ENCODE measurements at regions not wholly inside any gene's neighbourhood (a gene's known extent, or its start where the extent isn't known, plus 50 kb on each side); places are given as distances from the start of the nearest gene placed in this dataset.

DNA sequence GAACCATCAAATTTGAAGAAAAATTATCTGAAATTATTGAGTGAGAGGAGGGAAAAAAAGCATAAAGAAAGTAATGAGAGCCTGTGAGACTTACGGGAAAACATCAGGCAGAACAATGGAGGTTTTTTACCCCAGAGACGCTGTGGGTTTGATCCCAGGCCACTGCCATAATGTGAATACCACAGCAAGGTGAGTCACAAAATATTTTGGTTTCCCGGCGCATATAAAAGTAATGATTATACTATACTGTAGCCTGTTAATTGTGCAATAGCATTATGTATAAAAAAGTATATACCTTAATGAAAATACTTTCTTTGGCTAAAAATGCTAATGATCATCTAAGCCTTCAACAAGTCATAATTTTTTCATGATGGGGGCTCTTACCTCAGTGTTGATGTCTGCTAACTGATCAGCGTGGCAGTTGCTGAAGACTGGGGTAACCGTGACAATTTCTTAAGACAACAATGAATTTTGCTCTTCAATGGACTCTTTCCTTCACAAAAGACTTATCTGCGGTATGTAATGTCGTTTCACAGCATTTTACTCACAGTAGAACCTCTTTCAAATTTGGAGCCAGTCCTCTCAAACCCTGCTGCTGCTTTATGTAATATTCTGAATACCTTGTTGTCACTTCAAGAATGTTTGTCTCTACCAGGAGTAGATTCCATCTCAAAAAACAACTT is 97.0 kb upstream of the FAM20C start:
- H3K4me1 ChIP-seq (ENCODE audit: insufficient read depth, insufficient read length): peaks cover 25% of the 10 kb centered on the region
- TF ChIP-seq SUZ12 (IDR thresholded peaks at IDR 0.05; ENCODE audit: extremely low read depth, insufficient read depth, insufficient read length) (no peak), YY1 (IDR thresholded peaks at IDR 0.05; ENCODE audit: insufficient read depth, insufficient read length) (no peak), ZNF274 (IDR thresholded peaks at IDR 0.05; ENCODE audit: low read depth, low read length) (no peak)

DNA sequence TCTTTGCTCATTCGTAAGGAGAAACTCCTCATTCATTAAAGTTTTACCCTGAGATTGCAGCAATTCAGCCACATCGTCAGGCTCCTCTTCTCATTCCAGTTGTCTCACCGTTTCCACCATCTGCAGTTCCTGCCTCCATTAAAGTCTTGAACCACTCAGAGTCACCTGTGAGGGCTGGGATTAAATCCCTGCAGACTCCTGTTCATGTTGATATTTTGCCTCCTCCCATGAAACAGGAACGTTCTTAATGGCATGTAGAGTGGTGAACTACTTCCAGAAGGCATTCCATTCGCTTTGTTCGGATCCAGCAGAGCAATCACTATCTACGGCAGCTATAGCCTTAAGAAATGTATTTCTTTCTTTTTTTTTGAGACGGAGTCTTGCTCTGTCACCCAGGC is 96.5 kb upstream of the FAM20C start:
- H3K36me3 ChIP-seq (ENCODE audit: insufficient read depth, insufficient read length, low read length): no peaks in the 10 kb centered on the region
- no peak for DNase-seq (ENCODE audit: low read depth, low spot score)
- H3K4me3 ChIP-seq (ENCODE audit: insufficient read length, low read depth): no peak overlapping the region
- peaks cover 19% of the 10 kb centered on the region for H3K4me1 ChIP-seq (ENCODE audit: insufficient read depth, insufficient read length)
- no peak for TF ChIP-seq YY1 (IDR thresholded peaks at IDR 0.05; ENCODE audit: insufficient read depth, insufficient read length)
- no peak for TF ChIP-seq SUZ12 (IDR thresholded peaks at IDR 0.05; ENCODE audit: extremely low read depth, insufficient read depth, insufficient read length)
- no peak for TF ChIP-seq ZNF274 (IDR thresholded peaks at IDR 0.05; ENCODE audit: low read depth, low read length)
- peaks cover 23% of the 10 kb centered on the region for H3K9me3 ChIP-seq (ENCODE audit: insufficient read depth, low read length)
- H3K9ac ChIP-seq (ENCODE audit: insufficient read length, low read depth): no peak overlapping the region
- H3K27me3 ChIP-seq (ENCODE audit: insufficient read depth, insufficient read length): no peaks in the 10 kb centered on the region

More for the DNA sequence above, 97.0 kb upstream of the FAM20C start:
- Histone ChIP-seq H3K9ac (ENCODE audit: insufficient read length, low read depth) (no peak overlapping the region), H3K36me3 (ENCODE audit: insufficient read depth, insufficient read length, low read length) (no peaks in the 10 kb centered on the region), H3K4me3 (ENCODE audit: insufficient read length, low read depth) (no peak overlapping the region), H3K27me3 (ENCODE audit: insufficient read depth, insufficient read length) (no peaks in the 10 kb centered on the region), H3K9me3 (ENCODE audit: insufficient read depth, low read length) (peaks cover 23% of the 10 kb centered on the region)
- no peak for DNase-seq (ENCODE audit: low read depth, low spot score)

DNA sequence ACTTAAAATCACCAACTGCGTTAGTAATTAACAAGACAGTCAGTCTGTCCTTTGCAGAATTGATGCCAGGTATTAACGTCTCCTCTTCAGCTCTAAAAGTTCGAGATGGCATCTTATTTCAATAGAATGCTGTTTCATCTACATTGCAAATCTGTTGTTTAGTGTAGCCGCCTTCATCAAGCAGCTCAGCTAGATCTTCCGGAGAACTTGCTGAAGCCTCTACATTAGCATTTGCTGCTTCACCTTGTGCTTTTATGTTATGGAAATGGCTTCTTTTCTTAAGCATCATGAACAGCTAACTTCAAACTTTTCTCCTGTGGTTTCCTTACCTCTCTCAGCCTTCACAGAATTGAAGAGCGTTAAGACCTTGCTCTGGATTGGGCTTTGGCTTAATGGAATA is 95.5 kb upstream of the FAM20C start:
- DNase-seq (ENCODE audit: low read depth, low spot score): peak; percentile 90
- Histone ChIP-seq H3K9ac (ENCODE audit: insufficient read length, low read depth) (no peak overlapping the region), H3K9me3 (ENCODE audit: insufficient read depth, low read length) (peaks cover 23% of the 10 kb centered on the region), H3K27me3 (ENCODE audit: insufficient read depth, insufficient read length) (no peaks in the 10 kb centered on the region), H3K4me1 (ENCODE audit: insufficient read depth, insufficient read length) (peaks cover 19% of the 10 kb centered on the region), H3K4me3 (ENCODE audit: insufficient read length, low read depth) (no peak overlapping the region), H3K36me3 (ENCODE audit: insufficient read depth, insufficient read length, low read length) (no peaks in the 10 kb centered on the region)
- TF ChIP-seq ZNF274 (IDR thresholded peaks at IDR 0.05; ENCODE audit: low read depth, low read length): no peak
- no peak for TF ChIP-seq YY1 (IDR thresholded peaks at IDR 0.05; ENCODE audit: insufficient read depth, insufficient read length)
- no peak for TF ChIP-seq SUZ12 (IDR thresholded peaks at IDR 0.05; ENCODE audit: extremely low read depth, insufficient read depth, insufficient read length)

- Histone ChIP-seq H3K36me3 (ENCODE audit: insufficient read depth, insufficient read length, low read length) (no peaks in the 10 kb centered on the region), H3K4me1 (ENCODE audit: insufficient read depth, insufficient read length) (peaks cover 16% of the 10 kb centered on the region), H3K27me3 (ENCODE audit: insufficient read depth, insufficient read length) (no peaks in the 10 kb centered on the region), H3K9me3 (ENCODE audit: insufficient read depth, low read length) (peaks cover 27% of the 10 kb centered on the region), H3K4me3 (ENCODE audit: insufficient read length, low read depth) (no peak overlapping the region), H3K9ac (ENCODE audit: insufficient read length, low read depth) (no peak overlapping the region)
- no peak for DNase-seq (ENCODE audit: low read depth, low spot score)
- no peak for TF ChIP-seq YY1 (IDR thresholded peaks at IDR 0.05; ENCODE audit: insufficient read depth, insufficient read length)
- no peak for TF ChIP-seq ZNF274 (IDR thresholded peaks at IDR 0.05; ENCODE audit: low read depth, low read length)
- TF ChIP-seq SUZ12 (IDR thresholded peaks at IDR 0.05; ENCODE audit: extremely low read depth, insufficient read depth, insufficient read length): no peak
Measured at GRCh38 chr7:97310-97841, 95.0 kb upstream of the FAM20C start.

GRCh38 chr7:101146-102046 is 91.0 kb upstream of the FAM20C start:
- H3K27me3 ChIP-seq (ENCODE audit: insufficient read depth, insufficient read length): no peaks in the 10 kb centered on the region
- H3K9ac ChIP-seq (ENCODE audit: insufficient read length, low read depth): no peak overlapping the region
- H3K4me3 ChIP-seq (ENCODE audit: insufficient read length, low read depth): no peak overlapping the region
- DNase-seq (ENCODE audit: low read depth, low spot score): peak; percentile 30
- no peak for TF ChIP-seq SUZ12 (IDR thresholded peaks at IDR 0.05; ENCODE audit: extremely low read depth, insufficient read depth, insufficient read length)
- no peak for TF ChIP-seq YY1 (IDR thresholded peaks at IDR 0.05; ENCODE audit: insufficient read depth, insufficient read length)
- TF ChIP-seq ZNF274 (IDR thresholded peaks at IDR 0.05; ENCODE audit: low read depth, low read length): no peak
- no peaks in the 10 kb centered on the region for H3K36me3 ChIP-seq (ENCODE audit: insufficient read depth, insufficient read length, low read length)
- peaks cover 31% of the 10 kb centered on the region for H3K9me3 ChIP-seq (ENCODE audit: insufficient read depth, low read length)
- H3K4me1 ChIP-seq (ENCODE audit: insufficient read depth, insufficient read length): peaks cover 5% of the 10 kb centered on the region

DNA sequence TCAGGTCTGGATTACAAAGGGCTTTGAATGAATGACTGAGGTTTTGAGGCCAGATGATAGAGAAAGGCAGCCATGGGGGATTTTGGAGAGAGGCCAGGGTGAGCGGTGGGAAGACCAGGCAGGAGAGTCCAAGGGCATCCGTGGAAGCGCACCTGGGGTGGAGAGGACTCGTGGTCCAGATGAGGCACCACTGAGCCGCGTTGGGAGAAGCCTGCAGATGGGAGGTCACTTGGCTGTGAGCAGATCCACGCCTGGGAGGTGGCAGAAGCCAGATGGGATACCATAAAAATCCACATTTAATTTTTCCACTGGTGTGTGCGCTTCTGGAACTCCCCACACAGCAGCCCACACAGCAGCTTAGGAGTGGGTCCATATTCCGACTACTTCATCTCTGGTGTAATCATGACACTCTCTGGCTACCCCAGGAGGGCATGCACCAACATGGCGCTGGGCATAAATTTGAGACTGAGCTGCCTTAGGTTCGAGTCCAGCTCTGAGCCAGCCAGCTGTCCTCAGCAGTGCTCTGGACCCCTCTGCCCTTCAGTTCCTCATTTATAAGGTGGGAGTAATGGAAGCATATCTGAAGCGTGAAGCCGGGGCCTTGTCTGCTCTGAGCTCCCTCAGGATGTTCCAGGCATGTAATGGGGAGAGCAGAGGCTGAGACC is 90.2 kb upstream of the FAM20C start:
- H3K36me3 ChIP-seq (ENCODE audit: insufficient read depth, insufficient read length, low read length): no peaks in the 10 kb centered on the region
- H3K27me3 ChIP-seq (ENCODE audit: insufficient read depth, insufficient read length): no peaks in the 10 kb centered on the region
- no peak for DNase-seq (ENCODE audit: low read depth, low spot score)
- TF ChIP-seq ZNF274 (IDR thresholded peaks at IDR 0.05; ENCODE audit: low read depth, low read length): no peak
- TF ChIP-seq YY1 (IDR thresholded peaks at IDR 0.05; ENCODE audit: insufficient read depth, insufficient read length): no peak
- TF ChIP-seq SUZ12 (IDR thresholded peaks at IDR 0.05; ENCODE audit: extremely low read depth, insufficient read depth, insufficient read length): no peak
- no peak overlapping the region for H3K9ac ChIP-seq (ENCODE audit: insufficient read length, low read depth)
- H3K4me3 ChIP-seq (ENCODE audit: insufficient read length, low read depth): no peak overlapping the region
- H3K9me3 ChIP-seq (ENCODE audit: insufficient read depth, low read length): peaks cover 31% of the 10 kb centered on the region
- peaks cover 5% of the 10 kb centered on the region for H3K4me1 ChIP-seq (ENCODE audit: insufficient read depth, insufficient read length)
